GM18498 (cell line): ENCODE measurements at regions not wholly inside any gene's neighbourhood (a gene's known extent, or its start where the extent isn't known, plus 50 kb on each side); places are given as distances from the start of the nearest gene placed in this dataset.
"Not testable (repeated sequence)": the region's sequence is repeated elsewhere in the genome, so short reads cannot be mapped to it uniquely, and the experiment has no call there.

Experiments used
- ATAC-seq: cut with Tn5 transposase; IDR thresholded peaks from one replicate; pipeline ENCODE4 v1.9.1; 2021; ENCODE audit warnings: mild to moderate bottlenecking, moderate library complexity; ENCODE audit not compliant: unreplicated experiment

DNA sequence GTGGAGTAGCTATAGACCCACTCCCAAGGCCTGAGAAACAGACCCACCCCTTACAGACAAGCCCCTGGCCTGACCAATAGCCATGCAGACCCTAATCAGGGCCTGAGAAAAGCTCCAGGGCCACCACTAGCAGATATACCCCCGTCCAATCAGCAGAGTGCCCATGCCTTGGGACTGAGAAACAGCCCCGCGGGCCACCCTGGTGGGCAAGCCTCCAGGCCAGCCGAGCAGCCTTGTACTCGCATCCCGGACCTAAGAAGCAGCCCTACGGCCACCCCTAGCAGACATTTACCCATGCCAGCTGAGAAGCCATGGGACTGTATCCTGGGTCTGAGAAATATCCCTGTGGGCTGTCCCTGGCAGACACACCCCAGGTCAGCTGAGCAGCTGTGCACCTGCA is 436.5 kb downstream of the SMARCA1 start:
- ATAC-seq: no peak

DNA sequence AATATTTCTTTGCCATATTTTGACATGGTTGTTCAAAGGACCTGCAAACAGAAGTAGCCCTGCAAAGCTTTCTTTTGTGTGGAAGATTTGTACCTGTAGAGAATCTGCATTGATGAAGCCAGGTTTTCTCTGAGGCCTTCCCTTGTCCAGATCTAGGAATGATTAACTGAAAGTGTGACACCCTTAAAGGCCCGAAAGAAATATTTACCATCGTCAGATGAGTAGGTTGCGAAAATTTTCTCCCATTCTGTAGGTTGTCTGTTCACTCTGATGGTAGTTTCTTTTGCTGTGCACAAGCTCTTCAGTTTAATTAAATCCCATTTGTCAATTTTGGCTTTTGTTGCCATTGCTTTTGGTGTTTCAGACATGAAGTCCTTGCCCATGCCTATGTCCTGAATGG is 439.0 kb downstream of the SMARCA1 start:
- not testable (repeated sequence) for ATAC-seq

DNA sequence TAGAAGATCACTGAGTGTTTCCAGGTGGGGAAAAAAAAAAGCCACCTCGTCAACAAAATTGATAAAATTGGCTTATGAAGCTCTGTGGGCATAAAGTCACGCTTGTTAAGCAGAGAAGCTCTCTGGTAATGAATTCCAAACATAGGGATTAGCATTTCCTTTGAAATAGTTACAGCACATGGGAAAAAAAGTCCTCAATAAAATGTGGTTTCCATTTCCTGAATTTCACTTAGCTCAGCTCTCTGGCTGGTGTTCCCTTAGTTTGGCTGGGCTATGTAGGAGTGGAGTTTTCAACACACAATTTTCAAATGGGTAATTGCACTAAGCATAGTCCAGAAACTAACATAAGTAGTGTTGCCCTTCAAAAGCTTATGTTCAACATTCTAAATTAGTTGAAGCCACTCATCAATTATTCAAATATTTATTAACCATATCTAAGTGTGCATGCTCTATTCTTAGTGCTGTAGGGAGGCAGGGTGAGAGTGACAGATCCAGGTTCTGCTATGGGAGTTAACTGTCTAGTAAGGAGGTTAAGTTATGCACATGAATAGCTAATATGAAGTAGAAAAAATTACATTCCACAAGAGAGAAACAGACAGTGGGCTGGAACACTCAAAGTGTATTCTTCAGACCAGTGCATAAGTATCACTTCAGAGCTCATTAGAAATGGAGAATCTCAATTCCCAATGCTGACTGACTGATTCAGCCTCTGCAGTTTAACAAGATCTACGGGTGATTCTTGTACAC is 445.7 kb downstream of the SMARCA1 start:
- no peak for ATAC-seq

DNA sequence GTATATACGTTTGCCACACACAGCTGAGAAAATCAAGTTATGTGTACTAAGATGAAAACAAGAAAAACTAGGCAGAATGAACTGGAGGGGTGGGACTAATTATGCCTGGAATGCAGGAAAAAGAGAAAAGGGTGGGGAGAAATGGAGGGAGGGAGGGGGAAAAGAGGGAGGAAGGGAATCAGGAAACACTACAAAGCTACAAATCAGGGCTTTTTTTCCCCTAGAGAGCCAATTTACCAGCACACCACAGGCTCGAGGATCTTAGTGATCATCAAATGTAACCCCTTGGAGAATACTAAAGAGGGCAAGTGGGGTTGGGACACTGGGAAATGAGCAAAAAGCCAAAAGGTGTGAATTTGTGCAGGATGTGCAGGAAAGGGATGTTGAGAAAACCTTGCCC is 451.9 kb downstream of the SMARCA1 start:
- no peak for ATAC-seq

DNA sequence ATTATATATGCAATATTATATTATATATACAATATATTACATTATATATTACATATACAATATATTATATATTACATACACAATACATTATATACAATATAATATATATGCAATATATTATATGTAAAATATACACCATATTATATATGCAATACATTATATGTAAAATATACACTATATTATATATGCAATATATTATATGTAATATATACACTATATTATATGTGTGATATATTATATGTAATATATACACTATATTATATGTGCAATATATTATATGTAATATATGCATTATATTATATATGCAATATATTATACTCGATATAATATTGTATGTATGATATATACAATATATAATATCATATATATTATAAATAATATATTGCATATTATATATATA is 457.4 kb downstream of the SMARCA1 start:
- ATAC-seq: no peak

DNA sequence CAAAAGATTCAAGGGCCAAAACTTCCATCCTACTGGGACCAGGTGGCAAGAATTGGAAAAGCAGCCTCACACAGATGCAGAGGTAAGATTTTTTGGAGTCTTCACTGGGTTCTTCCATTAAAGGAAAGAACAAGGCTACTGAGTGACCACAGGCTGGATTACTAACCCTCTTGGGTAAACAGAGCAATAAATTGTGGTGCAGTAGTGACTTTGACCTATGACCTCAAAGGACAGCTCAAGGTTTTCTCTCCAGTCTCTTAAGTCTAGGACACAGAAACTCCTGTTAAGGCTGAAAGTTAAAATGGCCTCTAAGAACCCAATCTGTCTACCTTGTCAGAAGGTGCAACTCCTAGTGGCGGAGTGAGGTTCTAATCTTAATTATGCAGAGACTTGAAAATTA is 464.9 kb downstream of the SMARCA1 start:
- no peak for ATAC-seq

DNA sequence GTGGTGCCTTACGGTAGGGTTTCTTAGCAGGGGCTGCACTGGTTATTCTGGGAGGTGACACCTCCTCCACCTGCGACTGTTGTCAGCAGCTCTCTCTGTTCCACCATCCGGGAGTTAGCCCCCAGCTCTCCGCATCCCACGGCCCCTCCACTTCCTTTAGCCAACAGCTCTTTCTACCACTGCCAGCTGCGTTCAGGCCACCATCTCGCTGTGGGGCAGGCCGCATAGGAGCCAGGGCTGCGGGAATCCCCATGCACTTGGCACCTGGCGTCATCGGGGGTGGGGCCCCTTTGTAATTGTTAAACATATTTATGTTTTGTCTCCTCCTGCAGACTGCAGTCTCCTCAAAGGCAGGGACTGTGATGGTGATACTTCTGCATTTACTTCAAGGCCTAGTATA is 480.2 kb downstream of the SMARCA1 start:
- no peak for ATAC-seq

DNA sequence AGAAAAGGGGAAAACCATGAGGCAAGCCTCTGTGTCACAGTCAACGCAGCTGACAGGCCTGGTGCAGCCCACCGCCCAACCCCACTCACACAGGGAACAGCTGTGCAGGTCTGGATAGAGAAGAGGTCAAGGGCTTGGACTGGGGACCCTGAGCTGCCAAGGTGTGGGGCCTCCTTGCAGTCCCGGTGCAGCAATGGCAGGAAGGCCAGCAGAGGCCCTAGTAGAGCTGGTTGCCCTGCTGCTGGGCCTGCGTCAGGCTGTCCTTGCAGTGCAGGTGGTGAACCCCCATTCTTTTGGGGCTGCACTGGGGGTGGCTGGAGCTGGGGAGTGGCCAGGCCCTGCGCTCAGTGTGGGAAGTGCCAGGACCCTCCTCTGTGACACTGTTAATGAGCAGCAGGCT is 482.0 kb downstream of the SMARCA1 start:
- ATAC-seq: no peak

DNA sequence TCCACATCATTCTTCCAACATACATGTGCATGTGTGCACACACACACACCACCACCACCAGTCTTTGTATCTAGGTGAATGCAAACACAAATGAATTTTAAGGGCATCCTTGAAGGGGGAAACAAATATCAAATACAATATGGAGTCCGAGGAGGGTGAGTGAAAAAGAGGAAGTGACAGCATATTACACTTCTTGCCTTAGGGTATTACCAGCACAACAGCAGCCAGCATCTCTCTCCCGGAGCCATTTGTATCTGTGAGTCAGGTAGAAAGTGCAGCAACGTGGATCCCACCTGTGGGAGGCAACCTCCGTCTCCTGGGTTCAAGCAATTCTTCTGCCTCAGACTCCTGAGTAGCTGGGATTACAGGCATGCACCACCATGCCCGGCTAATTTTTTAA is 483.2 kb downstream of the SMARCA1 start:
- no peak for ATAC-seq

DNA sequence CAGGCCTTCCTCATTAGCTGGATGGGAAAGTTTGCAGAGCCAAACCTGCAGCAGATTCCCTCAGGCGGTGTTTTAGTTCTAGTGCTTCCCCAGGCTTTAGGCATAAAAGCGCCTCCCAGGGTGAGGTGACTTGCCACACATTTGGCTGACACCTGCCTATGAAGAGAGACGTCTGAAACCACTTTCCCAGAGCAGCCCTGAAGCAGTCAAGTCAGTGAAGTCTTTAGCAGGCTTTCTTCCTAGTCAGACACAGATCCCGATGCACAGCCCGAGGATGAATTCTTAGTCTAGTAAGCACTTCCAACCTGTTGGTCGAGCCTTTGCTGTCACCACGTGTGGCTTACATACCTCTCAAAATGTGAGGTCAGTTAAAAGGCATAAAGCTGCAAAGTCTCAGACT is 484.1 kb downstream of the SMARCA1 start:
- ATAC-seq: no peak

DNA sequence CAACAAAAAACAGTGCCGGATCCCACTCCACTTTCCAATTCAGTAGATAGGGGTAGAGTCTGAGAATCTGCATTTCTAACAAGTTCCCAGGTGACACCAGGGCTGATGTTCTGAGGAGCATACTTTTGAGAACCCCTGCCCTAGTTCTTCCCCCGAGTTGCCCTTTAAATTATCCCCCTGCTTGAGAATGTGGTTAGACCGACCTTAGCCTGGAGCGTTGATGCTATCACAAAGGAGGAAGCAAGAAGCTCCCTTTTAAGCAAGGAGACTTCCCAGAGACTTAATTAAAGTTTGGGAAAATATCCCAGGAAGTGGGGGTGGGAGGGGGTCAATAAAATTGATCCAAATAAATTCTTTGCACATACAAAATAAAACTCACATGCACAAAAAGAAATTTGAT is 485.9 kb downstream of the SMARCA1 start:
- no peak for ATAC-seq

DNA sequence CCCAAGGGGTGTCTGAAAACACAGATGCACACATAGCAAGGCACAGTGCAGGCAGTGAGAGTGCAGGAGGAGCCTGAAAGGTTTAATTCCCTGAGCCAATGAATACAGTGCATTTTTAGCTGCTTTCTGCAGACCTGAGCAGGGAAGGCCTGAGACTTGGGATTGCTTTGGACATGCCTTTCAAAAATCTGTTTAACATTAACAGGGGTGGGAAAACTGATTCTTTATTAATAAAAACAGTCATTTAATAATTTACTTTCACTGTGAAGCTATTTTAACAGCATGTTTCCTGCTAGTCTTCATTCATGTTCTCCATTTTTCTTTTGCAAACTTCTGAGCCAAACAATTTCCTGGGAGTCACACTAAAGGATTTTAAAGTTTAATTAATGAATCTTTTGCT is 488.1 kb downstream of the SMARCA1 start:
- ATAC-seq: no peak

DNA sequence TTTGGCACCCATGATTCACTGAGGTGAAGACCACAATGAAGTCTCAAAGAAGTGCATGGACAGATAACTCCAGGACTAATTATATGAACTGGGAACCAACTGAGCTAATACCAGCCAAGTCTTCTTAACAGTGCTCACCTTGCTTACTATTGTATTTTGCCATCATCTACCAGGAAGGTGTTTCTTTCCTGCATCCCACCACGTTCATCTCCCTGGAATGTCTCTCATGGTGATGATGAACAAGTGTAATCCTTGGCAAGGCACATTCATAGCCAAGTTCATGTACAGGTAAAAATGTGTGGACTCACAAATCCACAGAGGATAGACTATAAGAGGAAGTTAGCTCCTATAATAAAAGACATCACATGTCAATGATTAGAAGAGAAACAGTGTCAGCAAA is 489.1 kb downstream of the SMARCA1 start:
- ATAC-seq: no peak

DNA sequence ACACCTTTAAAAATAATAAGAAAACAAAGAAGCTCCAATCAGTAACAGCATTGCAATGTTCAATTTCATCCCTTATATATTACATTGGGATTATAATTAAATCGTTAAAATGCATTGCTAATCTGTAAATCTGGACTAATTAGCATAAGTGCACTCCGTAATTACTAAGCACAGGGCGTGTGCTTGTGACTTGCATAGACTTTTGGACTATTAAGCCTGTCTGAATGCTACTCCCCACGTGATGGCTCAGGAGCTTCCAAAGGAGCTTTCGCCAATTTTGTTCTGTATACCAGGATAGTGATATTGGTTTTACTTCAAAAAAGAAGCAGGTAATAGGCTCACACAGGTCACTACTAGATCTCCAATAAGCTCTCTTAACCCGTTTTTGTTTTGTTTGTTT is 497.1 kb downstream of the SMARCA1 start:
- no peak for ATAC-seq

DNA sequence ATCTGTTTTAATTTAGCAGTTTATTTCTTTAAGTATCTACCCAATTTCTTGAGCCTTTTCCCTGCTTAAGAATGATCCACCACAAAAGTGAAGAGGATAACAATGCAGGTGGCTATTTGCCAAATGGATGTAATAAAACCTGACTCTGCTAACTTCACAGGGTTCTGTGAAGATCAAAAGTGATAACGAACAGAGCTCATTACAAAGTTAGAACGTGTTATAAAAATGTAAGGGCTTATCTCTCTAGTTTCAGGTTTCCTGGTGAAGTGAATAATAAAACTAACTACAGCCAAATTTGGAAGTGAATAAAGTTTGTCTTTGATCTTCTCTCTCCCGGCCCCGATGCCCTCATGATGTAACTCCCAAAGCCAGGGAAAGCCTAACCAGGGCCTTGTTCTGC is 497.9 kb downstream of the SMARCA1 start:
- no peak for ATAC-seq

DNA sequence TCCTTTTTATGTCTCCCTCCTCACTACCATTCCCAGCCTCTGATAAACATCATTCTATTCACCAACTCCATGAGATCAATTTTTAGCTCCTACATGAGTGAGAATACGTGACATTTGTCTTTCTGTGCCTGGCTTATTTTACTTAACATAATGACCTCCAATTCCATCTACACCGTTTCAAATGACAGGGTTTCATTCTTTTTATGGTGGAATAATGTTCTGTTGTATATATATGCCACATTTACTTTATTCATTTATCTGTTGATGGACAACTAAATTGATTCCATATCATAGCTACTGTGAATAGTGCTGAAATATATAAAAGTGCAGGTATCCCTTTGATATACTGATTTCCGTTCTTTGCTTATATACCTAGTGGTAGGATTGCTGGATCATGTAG is 503.9 kb downstream of the SMARCA1 start:
- no peak for ATAC-seq

DNA sequence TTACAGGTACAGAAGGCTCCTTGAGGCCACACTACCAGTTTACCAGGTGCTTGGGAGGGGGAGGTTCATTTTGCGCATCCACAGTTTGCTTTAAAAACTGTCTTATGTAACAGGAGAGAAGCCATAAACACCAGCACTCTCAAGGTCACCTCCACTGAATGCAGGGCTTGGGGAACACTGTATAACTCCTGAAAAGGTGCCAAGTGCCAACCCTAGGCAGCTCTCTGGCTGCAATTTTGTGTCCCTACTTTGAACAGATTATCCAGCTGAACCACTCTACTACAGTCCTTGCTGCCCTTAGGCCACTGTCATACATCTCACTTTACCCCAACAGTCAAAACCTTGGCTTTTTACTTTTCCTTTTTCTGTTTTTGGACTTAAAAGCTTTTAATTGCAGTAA is 507.9 kb downstream of the SMARCA1 start:
- ATAC-seq: no peak

DNA sequence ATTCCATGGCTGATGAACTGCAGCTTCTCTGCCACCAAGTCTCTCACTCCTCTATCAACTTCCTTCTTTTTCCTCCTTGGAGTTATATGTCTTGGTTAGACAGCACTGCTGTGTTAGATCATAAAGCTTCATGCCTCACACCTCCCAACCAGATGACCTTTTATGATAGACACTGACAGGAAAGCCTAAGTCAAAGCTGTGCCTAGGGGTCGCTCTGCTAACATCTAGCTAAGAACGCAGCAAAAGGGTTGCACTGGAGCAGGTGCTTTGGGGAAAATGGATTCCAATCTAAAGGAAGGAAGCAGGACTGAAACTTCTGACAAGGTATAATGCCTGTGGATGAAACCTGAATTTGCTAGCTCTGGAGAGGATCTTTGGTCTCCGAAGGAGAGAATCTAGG is 509.7 kb downstream of the SMARCA1 start:
- no peak for ATAC-seq

DNA sequence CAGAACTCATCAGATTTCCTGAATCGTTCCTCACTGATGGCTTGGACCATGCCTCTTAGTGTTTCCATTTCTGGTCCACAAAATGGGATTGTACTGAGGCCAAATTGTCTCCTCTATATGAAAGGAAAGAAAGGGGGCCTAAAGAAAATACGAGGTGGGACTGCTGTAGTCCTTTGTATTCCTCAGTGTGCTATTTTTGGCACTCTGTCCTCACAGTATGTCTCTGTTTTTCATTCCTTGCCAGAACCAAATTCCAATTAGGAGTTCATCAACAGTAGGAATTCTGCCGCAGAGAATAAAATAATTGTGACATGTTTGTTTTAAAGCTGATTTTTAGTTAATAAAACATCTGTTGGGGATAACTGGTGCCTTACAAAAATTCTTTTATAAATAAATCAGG is 515.7 kb downstream of the SMARCA1 start:
- no peak for ATAC-seq

DNA sequence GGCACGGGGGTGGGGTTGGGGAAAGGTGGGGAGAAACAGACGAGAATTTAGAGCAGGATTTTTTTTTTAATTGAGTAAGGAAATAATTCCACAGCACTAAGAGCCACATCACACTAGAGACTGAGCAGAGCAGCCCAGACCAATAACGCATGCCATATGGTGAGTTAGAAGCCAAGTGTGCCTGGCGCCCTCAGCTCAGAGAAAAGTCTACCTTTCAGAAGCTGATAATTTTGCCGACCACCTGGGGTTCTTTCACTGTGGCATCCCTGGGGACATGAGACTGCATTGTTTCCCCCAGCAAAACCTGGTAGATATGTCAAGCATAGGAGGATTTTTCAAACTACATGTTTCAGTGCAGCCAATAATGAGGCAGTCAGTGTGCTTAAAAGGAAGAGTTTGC is 516.8 kb downstream of the SMARCA1 start:
- no peak for ATAC-seq

DNA sequence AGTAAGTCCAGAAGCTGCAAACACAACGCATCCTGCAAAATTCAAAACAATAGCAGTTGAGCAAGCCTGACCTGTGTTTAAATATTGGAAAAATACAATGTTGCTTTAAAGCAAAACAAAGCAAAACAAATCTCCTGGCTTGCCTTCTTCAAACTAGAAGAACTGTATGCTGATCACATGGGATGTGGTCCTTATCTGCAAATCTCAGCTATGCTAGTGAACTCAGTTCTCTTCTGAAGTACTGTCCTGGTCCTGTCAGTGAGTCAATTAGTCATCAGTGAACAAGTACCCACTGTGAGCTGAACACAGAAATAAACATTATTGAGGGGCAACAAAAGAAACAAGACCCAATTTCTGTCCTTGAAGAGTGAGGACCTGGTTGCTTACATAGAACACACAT is 522.5 kb downstream of the SMARCA1 start:
- no peak for ATAC-seq

DNA sequence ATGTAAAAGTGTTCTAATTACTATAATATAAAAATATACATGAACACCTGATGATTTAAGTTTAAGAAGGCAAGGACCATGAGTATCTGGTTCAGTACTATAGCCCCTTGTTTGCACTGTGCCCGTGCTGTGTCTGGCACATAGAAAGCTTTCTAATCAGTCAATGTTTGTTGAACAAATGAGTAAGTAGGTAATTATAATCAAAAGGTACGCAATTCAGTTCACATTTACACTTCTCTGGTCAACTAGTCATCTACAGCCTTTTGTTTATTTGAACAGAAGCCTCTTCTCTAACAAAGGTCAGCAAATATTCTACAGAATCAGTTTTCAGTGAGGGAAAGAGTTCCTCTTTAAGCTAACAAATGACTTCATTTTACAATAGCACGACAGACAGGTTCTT is 523.3 kb downstream of the SMARCA1 start:
- no peak for ATAC-seq
